Lung (tissue), 11 donors: ENCODE measurements at regions not wholly inside any gene's neighbourhood (a gene's known extent, or its start where the extent isn't known, plus 50 kb on each side); places are given as distances from the start of the nearest gene placed in this dataset.

Experiments
- ATAC-seq: fragments of 200-7000 bp; cut with Tn5 transposase; one replicate; pipeline ENCODE4 v1.9.1; 2020; ENCODE audit warnings: moderate number of reproducible peaks; ENCODE audit not compliant: insufficient read depth, low FRiP score
- DNase-seq, 3 donors: peaks; one replicate each; pipeline ENCODE4 v3.0.0-alpha.2; 2013 to 2017
- H3K27ac ChIP-seq, 2 donors: one replicate each; pipeline ENCODE4 v1.5.1; 2013; ENCODE audit warnings: mild to moderate bottlenecking in 2 of 2, moderate library complexity in 2 of 2, control low read depth in 1 of 2, inconsistent platforms in 1 of 2, low read depth in 1 of 2, low read length in 1 of 2
- H3K27me3 ChIP-seq, 3 donors: one replicate each; pipeline ENCODE4 v1.5.1; 2013; ENCODE audit warnings: low read length in 2 of 3; ENCODE audit not compliant: control insufficient read depth in 3 of 3, insufficient read depth in 3 of 3
- H3K36me3 ChIP-seq, 4 donors: one replicate each; pipeline ENCODE4 v1.5.1; 2013; ENCODE audit warnings: low read length in 4 of 4, mild to moderate bottlenecking in 1 of 4, moderate library complexity in 1 of 4; ENCODE audit not compliant: control insufficient read depth in 4 of 4, insufficient read depth in 4 of 4
- H3K4me1 ChIP-seq, 5 donors: one replicate each; pipeline ENCODE4 v1.5.1; 2013; ENCODE audit warnings: low read length in 5 of 5, mild to moderate bottlenecking in 2 of 5, moderate library complexity in 1 of 5; ENCODE audit not compliant: control insufficient read depth in 5 of 5, insufficient read depth in 5 of 5
- H3K4me3 ChIP-seq: one replicate; pipeline ENCODE4 v1.5.1; 2013; ENCODE audit warnings: mild to moderate bottlenecking, control low read depth, moderate library complexity
- H3K9ac ChIP-seq, 2 donors: one replicate each; pipeline ENCODE4 v1.5.1; 2013; ENCODE audit warnings: low read length in 2 of 2, control low read depth in 1 of 2; ENCODE audit not compliant: insufficient read depth in 1 of 2
- H3K9me3 ChIP-seq, 4 donors: one replicate each; pipeline ENCODE4 v1.5.1; 2013; ENCODE audit warnings: low read length in 3 of 4, mild to moderate bottlenecking in 1 of 4, moderate library complexity in 1 of 4; ENCODE audit not compliant: control insufficient read depth in 4 of 4, insufficient read depth in 3 of 4
- WGBS, 2 donors: extraction: QIAGEN DNeasy Blood & Tissue Kit; methylation state at CpG; one replicate each; pipeline ENCODE4 v1.1.7; 2013; 5-methylcytosine and 5-hydroxymethylcytosine counted together
- TF ChIP-seq, protein P1 (sequence below): IDR thresholded peaks from 2 replicates; pipeline ENCODE4 v1.5.1; 2012; ENCODE audit warnings: mild to moderate bottlenecking; ENCODE audit errors: control extremely low read depth, extremely low read depth
- donor health status: control.
- donor health status: control.
- donor health status: Bipolar disorder and iron deficiency.
- donor health status: healthy.
- donor health status: DM: yes; HTN: yes; CAD: no.

DNA sequence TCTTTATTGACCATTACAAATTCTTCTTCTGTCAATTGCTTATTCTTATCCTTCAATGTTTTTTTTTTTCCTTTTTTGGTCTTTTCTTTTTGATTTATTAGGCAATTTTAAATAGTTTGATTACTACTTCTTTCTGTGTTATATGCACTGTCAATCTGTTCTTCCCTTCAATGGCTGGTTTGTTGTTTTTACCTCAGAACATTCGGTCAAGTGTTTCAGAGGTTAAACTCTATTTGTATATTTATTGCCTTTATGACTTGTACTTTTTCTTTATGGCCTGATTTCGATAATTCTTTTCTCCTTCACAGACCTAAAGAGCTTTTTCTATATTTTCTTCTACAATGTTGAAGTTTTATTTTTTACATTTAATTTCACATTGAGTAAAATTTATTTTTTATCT is 171.5 kb upstream of the AKR1E2 start:
- TF ChIP-seq, protein P1, sequence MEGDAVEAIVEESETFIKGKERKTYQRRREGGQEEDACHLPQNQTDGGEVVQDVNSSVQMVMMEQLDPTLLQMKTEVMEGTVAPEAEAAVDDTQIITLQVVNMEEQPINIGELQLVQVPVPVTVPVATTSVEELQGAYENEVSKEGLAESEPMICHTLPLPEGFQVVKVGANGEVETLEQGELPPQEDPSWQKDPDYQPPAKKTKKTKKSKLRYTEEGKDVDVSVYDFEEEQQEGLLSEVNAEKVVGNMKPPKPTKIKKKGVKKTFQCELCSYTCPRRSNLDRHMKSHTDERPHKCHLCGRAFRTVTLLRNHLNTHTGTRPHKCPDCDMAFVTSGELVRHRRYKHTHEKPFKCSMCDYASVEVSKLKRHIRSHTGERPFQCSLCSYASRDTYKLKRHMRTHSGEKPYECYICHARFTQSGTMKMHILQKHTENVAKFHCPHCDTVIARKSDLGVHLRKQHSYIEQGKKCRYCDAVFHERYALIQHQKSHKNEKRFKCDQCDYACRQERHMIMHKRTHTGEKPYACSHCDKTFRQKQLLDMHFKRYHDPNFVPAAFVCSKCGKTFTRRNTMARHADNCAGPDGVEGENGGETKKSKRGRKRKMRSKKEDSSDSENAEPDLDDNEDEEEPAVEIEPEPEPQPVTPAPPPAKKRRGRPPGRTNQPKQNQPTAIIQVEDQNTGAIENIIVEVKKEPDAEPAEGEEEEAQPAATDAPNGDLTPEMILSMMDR: no peak
- 95 to 96% methylated on average over 2 of the region's 2 CpGs for WGBS, 2 donors

DNA sequence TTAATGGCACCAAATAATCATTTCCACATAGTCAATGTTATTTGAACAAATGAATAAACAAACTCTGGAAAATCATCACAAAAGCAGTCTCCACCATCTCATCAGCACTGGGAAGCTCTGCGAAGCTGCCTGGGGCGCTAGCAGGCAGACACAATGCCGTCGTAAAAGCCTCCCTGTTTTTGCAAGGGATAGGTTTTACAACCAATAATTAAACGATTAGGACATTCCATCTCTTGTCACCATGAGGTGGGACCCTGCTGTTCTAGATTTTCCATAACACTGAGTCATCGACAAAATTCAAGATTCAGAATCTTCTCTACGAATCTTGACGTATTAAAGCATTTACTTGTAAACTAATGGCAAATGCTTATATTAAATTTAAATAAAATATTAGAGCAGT is 172.8 kb upstream of the AKR1E2 start:
- DNase-seq (no peak), ATAC-seq (no peak)
- TF ChIP-seq, protein P1: no peak
- H3K9me3 ChIP-seq: no peaks in the 10 kb centered on the region
- no peak overlapping the region for H3K27ac ChIP-seq
- H3K27me3 ChIP-seq: no peaks in the 10 kb centered on the region
- no peak overlapping the region for H3K9ac ChIP-seq
- no peaks in the 10 kb centered on the region for H3K36me3 ChIP-seq
- H3K4me1 ChIP-seq: peaks cover 0 to 7% (median 2%) of the 10 kb centered on the region in 5 donors
- H3K4me3 ChIP-seq: no peak overlapping the region
- WGBS, 2 donors: 85 to 90% methylated on average over 8 of the region's 8 CpGs

More for the DNA sequence above, 171.5 kb upstream of the AKR1E2 start:
- Histone ChIP-seq H3K36me3 (no peaks in the 10 kb centered on the region), H3K4me3 (no peak overlapping the region), H3K4me1 (peaks cover 0 to 7% (median 2%) of the 10 kb centered on the region in 5 donors), H3K9ac (no peak overlapping the region), H3K27me3 (no peaks in the 10 kb centered on the region), H3K9me3 (no peaks in the 10 kb centered on the region), H3K27ac (no peak overlapping the region)
- DNase-seq (no peak), ATAC-seq (no peak)

DNA sequence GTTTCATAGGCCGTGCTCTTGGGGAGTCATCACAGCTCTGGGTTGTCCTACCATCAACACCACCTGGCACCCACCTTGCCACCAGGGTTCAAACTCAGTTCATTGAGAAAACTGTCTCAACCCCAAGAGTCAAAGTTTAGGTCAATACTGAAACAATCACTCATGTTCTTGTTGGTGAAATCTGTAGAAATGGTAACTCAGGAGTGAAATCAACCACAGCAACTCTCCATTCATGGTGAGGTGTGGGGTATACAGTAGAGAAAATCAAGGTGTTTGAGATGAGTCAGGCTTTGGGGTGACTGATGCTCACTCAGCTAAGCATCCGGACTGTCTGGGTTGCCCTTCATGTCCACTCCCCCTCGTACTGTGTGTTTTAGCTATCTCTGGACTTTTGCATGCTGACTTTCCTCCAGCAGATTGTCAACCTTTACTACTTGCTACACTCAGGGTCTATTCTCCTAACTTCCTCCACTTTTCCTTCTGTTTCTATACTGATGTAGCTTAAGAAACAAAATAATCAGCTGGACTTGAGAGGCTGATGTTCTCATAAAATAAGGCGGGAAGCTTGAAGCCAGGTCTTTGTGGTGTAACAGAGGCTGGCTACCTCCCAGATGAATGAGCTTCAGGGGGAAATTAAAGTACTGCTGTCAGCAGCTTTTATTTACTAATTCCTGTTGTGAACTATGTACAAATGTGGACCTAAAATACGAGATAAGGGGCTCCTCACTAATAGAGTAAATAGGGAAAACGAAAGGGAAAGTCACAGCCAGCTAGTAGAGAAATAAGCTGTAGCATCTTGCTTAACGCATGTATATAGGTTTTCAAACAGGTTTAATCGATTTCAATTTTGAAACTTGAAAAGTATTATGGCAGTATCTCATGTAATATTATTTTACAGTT is 173.6 kb upstream of the AKR1E2 start:
- TF ChIP-seq, protein P1: no peak
- ATAC-seq (no peak), DNase-seq (peak in 2 of 3 donors; percentile 25 to 33)
- H3K36me3 ChIP-seq: no peaks in the 10 kb centered on the region
- no peaks in the 10 kb centered on the region for H3K9me3 ChIP-seq
- no peaks in the 10 kb centered on the region for H3K27me3 ChIP-seq
- no peak overlapping the region for H3K27ac ChIP-seq
- H3K9ac ChIP-seq: no peak overlapping the region
- no peak overlapping the region for H3K4me3 ChIP-seq
- peaks cover 0 to 8% (median 2%) of the 10 kb centered on the region in 5 donors for H3K4me1 ChIP-seq
- WGBS, 2 donors: 74 to 82% methylated on average over 8 of the region's 8 CpGs
